Uterus (tissue), 2 donors: ENCODE measurements at regions not wholly inside any gene's neighbourhood (a gene's known extent, or its start where the extent isn't known, plus 50 kb on each side); places are given as distances from the start of the nearest gene placed in this dataset.

ENCODE experiments used
- POLR2A ChIP-seq, 2 donors: fragments of 450-650 bp; IDR thresholded peaks; one replicate each; pipeline ENCODE4 v1.6.1; 2016; ENCODE audit warnings: antibody characterized with exemption in 2 of 2, mild to moderate bottlenecking in 1 of 2, moderate library complexity in 1 of 2
- TF ChIP-seq, protein P1 (sequence below), 4 experiments: fragments of 200-600 bp in 2 of 4; fragments of 450-650 bp in 2 of 4; sonication (generic) in 2 of 4; IDR thresholded peaks; one replicate each; pipeline ENCODE4 v1.5.1; 2016 to 2019; ENCODE audit warnings: antibody characterized with exemption in 4 of 4, mild to moderate bottlenecking in 2 of 4, moderate library complexity in 1 of 4

DNA sequence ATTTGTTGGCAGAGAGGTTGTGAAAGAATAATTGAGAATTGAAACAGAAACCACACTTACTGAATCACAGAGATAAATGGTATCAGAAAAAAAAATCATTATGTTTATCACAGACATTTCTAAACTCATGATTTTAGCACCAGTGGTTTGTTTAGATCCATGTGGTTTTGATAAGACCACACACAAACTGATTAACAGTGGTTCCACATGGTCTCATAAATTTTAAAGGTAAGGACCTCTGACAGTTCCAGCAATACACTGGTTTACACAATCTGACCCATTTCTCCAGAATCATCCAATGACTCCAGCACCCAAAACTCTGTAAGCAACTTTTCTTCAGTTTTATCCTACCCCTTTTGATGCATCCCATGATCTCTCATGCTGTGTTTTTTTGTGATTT, 261.2 kb downstream of the ANXA1 start:
- TF ChIP-seq, protein P1, sequence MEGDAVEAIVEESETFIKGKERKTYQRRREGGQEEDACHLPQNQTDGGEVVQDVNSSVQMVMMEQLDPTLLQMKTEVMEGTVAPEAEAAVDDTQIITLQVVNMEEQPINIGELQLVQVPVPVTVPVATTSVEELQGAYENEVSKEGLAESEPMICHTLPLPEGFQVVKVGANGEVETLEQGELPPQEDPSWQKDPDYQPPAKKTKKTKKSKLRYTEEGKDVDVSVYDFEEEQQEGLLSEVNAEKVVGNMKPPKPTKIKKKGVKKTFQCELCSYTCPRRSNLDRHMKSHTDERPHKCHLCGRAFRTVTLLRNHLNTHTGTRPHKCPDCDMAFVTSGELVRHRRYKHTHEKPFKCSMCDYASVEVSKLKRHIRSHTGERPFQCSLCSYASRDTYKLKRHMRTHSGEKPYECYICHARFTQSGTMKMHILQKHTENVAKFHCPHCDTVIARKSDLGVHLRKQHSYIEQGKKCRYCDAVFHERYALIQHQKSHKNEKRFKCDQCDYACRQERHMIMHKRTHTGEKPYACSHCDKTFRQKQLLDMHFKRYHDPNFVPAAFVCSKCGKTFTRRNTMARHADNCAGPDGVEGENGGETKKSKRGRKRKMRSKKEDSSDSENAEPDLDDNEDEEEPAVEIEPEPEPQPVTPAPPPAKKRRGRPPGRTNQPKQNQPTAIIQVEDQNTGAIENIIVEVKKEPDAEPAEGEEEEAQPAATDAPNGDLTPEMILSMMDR (IDR thresholded peaks at IDR 0.05): no peak
- no peak for TF ChIP-seq POLR2A (IDR thresholded peaks at IDR 0.05)
